ENCODE measurements at regions not wholly inside any gene's neighbourhood (a gene's known extent, or its start where the extent isn't known, plus 50 kb on each side); places are given as distances from the start of the nearest gene placed in this dataset.

DNA sequence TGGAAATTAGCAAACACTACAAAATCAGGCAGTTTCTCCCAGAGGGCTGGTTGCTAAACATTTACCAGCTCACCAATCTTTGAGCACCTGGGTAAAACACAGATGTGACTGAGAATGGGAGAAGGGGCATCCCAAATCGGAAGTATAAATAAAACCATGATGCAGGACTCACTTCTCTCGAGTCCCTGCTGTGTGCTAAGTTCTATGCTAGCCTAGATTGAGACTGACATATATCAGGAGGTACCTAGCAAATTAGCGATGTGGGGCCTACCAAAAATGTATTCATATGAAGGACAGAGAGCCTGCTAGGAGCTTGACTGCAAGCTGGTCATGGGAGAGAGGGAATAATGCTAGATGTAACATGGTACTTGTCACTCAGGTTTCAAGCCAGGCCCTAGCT, 171.9 kb upstream of the PGRMC2 start:
- Histone ChIP-seq H2AK5ac (ENCODE audit: low read depth, low read length) (no peak overlapping the region), H3K36me3 (ENCODE audit: control insufficient read depth, insufficient read depth, low read length) (no peaks in the 10 kb centered on the region), H4K5ac (ENCODE audit: low read depth, low read length) (no peak overlapping the region), H3K9me3 (ENCODE audit: control insufficient read depth, insufficient read depth, low read length) (no peaks in the 10 kb centered on the region), H3K27me3 (ENCODE audit: control insufficient read depth, insufficient read depth, low read length) (no peaks in the 10 kb centered on the region), H3K4ac (ENCODE audit: low read depth, low read length) (no peak overlapping the region), H3K9ac (ENCODE audit: low read depth, low read length) (no peak overlapping the region), H3K79me1 (ENCODE audit: low read depth in 1 of 2, low read length in 2 of 2) (0 out of 4 replicates have a peak, but pooled peaks cover 0 to 4% of the 10 kb centered on the region in 2 experiments), H3K4me1 (ENCODE audit: control insufficient read depth, insufficient read depth, low read length) (peaks cover 12% of the 10 kb centered on the region), H3K23ac (ENCODE audit: low read depth, low read length) (no peak overlapping the region), H3K27ac (ENCODE audit: insufficient read depth, low read length) (no peak overlapping the region), H2AFZ (replicated peaks; ENCODE audit: low read length, poor library complexity) (no peak overlapping the region), H4K20me1 (ENCODE audit: insufficient read depth, low read length) (no peaks in the 10 kb centered on the region), H3K56ac (ENCODE audit: extremely low read depth, insufficient read depth, low read length) (no peak overlapping the region), H2BK20ac (ENCODE audit: low read depth, low read length) (no peak overlapping the region), H3K18ac (ENCODE audit: low read depth, low read length) (no peak overlapping the region), H3K4me3 (ENCODE audit: insufficient read depth, low read depth, low read length) (no peak overlapping the region), H3K14ac (replicated peaks; ENCODE audit: low read depth, low read length) (no peak overlapping the region), H2AK9ac (replicated peaks; ENCODE audit: low read depth, low read length, poor library complexity) (no peak overlapping the region), H2BK120ac (ENCODE audit: low read depth, low read length) (no peak overlapping the region), H4K8ac (ENCODE audit: low read depth in 2 of 2, low read length in 2 of 2) (no peak overlapping the region), H3K4me2 (ENCODE audit: low read depth, low read length) (no peak overlapping the region), H4K91ac (ENCODE audit: insufficient read depth, low read depth, low read length) (no peak overlapping the region), H3K9me1 (ENCODE audit: insufficient read depth, low read length) (peaks cover 11% of the 10 kb centered on the region), H2BK5ac (ENCODE audit: low read depth, low read length, poor library complexity, severe bottlenecking) (no peak overlapping the region), H2BK15ac (ENCODE audit: low read depth, low read length) (no peak overlapping the region)
- intact Hi-C loops (cut with micrococcal nuclease), result loop anchor here (10.0 kb wide), 1 partner anchor 195 kb away; no protein-coding TSS in a partner anchor
- ATAC-seq (ENCODE audit: low read depth) (no peak), DNase-seq (no peak)
- CTCF ChIA-PET, result interaction anchor here (1.1 to 2.1 kb wide), 3 partner anchors 11 to 94 kb away, joined by 4 read pairs; no protein-coding TSS in a partner anchor
- 83% methylated on average over 2 of the region's 3 CpGs; no CpG with 5 or more reads in 1 of the 2 experiments for WGBS, 2 experiments (ENCODE audit: extremely low coverage in 2 of 2, insufficient read length in 1 of 2)
- no peak for TF ChIP-seq CHD1 (IDR thresholded peaks at IDR 0.05; ENCODE audit: low read depth, low read length)
- TF ChIP-seq MXI1 (IDR thresholded peaks at IDR 0.05; ENCODE audit: borderline replicate concordance, low read depth, low read length), result no peak
- TF ChIP-seq, protein P1, sequence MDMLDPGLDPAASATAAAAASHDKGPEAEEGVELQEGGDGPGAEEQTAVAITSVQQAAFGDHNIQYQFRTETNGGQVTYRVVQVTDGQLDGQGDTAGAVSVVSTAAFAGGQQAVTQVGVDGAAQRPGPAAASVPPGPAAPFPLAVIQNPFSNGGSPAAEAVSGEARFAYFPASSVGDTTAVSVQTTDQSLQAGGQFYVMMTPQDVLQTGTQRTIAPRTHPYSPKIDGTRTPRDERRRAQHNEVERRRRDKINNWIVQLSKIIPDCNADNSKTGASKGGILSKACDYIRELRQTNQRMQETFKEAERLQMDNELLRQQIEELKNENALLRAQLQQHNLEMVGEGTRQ (IDR thresholded peaks at IDR 0.05; ENCODE audit: low read depth, low read length), result no peak
- TF ChIP-seq, protein P2, sequence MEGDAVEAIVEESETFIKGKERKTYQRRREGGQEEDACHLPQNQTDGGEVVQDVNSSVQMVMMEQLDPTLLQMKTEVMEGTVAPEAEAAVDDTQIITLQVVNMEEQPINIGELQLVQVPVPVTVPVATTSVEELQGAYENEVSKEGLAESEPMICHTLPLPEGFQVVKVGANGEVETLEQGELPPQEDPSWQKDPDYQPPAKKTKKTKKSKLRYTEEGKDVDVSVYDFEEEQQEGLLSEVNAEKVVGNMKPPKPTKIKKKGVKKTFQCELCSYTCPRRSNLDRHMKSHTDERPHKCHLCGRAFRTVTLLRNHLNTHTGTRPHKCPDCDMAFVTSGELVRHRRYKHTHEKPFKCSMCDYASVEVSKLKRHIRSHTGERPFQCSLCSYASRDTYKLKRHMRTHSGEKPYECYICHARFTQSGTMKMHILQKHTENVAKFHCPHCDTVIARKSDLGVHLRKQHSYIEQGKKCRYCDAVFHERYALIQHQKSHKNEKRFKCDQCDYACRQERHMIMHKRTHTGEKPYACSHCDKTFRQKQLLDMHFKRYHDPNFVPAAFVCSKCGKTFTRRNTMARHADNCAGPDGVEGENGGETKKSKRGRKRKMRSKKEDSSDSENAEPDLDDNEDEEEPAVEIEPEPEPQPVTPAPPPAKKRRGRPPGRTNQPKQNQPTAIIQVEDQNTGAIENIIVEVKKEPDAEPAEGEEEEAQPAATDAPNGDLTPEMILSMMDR (conservative IDR thresholded peaks at IDR 0.05; ENCODE audit: low read depth, low read length), result no peak
- no peak for TF ChIP-seq RAD21 (IDR thresholded peaks at IDR 0.05; ENCODE audit: low read length)
- TF ChIP-seq POLR2A (IDR thresholded peaks at IDR 0.05; ENCODE audit: low read depth, low read length), result no peak
- TF ChIP-seq MAZ (IDR thresholded peaks at IDR 0.05; ENCODE audit: borderline replicate concordance, low read depth, low read length), result no peak
- TF ChIP-seq RCOR1 (IDR thresholded peaks at IDR 0.05; ENCODE audit: insufficient replicate concordance, low read length), result no peak
- no peak for TF ChIP-seq CEBPB (IDR thresholded peaks at IDR 0.05; ENCODE audit: low read depth, low read length)
- no peak for TF ChIP-seq FOS (IDR thresholded peaks at IDR 0.05; ENCODE audit: low read depth, low read length)
- TF ChIP-seq, protein P3, sequence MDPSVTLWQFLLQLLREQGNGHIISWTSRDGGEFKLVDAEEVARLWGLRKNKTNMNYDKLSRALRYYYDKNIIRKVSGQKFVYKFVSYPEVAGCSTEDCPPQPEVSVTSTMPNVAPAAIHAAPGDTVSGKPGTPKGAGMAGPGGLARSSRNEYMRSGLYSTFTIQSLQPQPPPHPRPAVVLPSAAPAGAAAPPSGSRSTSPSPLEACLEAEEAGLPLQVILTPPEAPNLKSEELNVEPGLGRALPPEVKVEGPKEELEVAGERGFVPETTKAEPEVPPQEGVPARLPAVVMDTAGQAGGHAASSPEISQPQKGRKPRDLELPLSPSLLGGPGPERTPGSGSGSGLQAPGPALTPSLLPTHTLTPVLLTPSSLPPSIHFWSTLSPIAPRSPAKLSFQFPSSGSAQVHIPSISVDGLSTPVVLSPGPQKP (IDR thresholded peaks at IDR 0.05; ENCODE audit: borderline replicate concordance, low read depth, low read length), result no peak
- no peak for TF ChIP-seq BHLHE40 (IDR thresholded peaks at IDR 0.05; ENCODE audit: low read depth, low read length)
- no peak for TF ChIP-seq SMC3 (IDR thresholded peaks at IDR 0.05; ENCODE audit: low read depth, low read length)
- TF ChIP-seq NFE2L2 (IDR thresholded peaks at IDR 0.05; ENCODE audit: low read depth, low read length), result no peak
- no peak for TF ChIP-seq RFX5 (IDR thresholded peaks at IDR 0.05; ENCODE audit: low read depth, low read length)
- TF ChIP-seq MAFK (IDR thresholded peaks at IDR 0.05; ENCODE audit: low read depth, low read length), result no peak
- no TSS peak for BruUV-seq (replicated peaks)
- dilution Hi-C loops (cut with HindIII; ENCODE audit: low sequenced_read_pairs, unreplicated experiment), result no loop called here
- in situ Hi-C loops (cut with MboI; ENCODE audit: low sequenced_read_pairs), result loop anchor here (10.0 kb wide), 1 partner anchor 265 kb away; no protein-coding TSS in a partner anchor
- POLR2A ChIA-PET (ENCODE audit: unreplicated experiment), result no interaction called here

Data from IMR-90 (cell line).